Fibroblast of lung (primary cell): ENCODE measurements at regions not wholly inside any gene's neighbourhood (a gene's known extent, or its start where the extent isn't known, plus 50 kb on each side); places are given as distances from the start of the nearest gene placed in this dataset.
A peak's percentile ranks its signal among the peaks of the same experiment; 100 is the strongest.

Experiments
- DNase-seq, 2 donors: peaks; one replicate each; pipeline versions ENCODE4 v3.0.0 to v3.0.0-alpha.2; 2010; ENCODE audit warnings: low read depth in 2 of 2
- H2AFZ ChIP-seq: 2 replicates; pipeline ENCODE4 v1.5.1; 2012; ENCODE audit warnings: low read length, control low read depth, inconsistent platforms
- H3K27ac ChIP-seq: 2 replicates; pipeline ENCODE4 v1.5.1; 2011; ENCODE audit warnings: low read length, control low read depth; ENCODE audit not compliant: insufficient read depth
- H3K27me3 ChIP-seq: 2 replicates; pipeline ENCODE4 v1.5.1; 2011; ENCODE audit warnings: mild to moderate bottlenecking, low read length; ENCODE audit not compliant: control insufficient read depth, insufficient read depth
- H3K36me3 ChIP-seq: 2 replicates; pipeline ENCODE4 v1.5.1; 2011; ENCODE audit warnings: low read length; ENCODE audit not compliant: control insufficient read depth, insufficient read depth
- H3K4me1 ChIP-seq: 2 replicates; pipeline ENCODE4 v1.5.1; 2011; ENCODE audit warnings: low read length; ENCODE audit not compliant: control insufficient read depth, insufficient read depth; ENCODE audit errors: extremely low read depth
- H3K4me2 ChIP-seq: 2 replicates; pipeline ENCODE4 v1.5.1; 2011; ENCODE audit warnings: low read length, control low read depth; ENCODE audit not compliant: insufficient read depth; ENCODE audit errors: extremely low read depth
- H3K4me3 ChIP-seq, 4 experiments: fragments of 200-600 bp in 1 of 4; sonication (generic) in 1 of 4; replicated peaks in 1 of 4; 2 replicates each; pipeline ENCODE4 v1.5.1; 2011 to 2016; ENCODE audit warnings: low read length in 4 of 4, low read depth in 3 of 4, mild to moderate bottlenecking in 3 of 4, control low read depth in 2 of 4, inconsistent platforms in 1 of 4, mixed read lengths in 1 of 4; ENCODE audit not compliant: insufficient read depth in 1 of 4; ENCODE audit errors: control extremely low read depth in 1 of 4
- H3K79me2 ChIP-seq: 2 replicates; pipeline ENCODE4 v1.5.1; 2012; ENCODE audit warnings: mild to moderate bottlenecking, low read length, inconsistent platforms; ENCODE audit not compliant: control insufficient read depth, insufficient read depth
- H3K9ac ChIP-seq: 2 replicates; pipeline ENCODE4 v1.5.1; 2011; ENCODE audit warnings: mild to moderate bottlenecking, low read length, control low read depth; ENCODE audit not compliant: insufficient read depth
- H3K9me3 ChIP-seq: 2 replicates; pipeline ENCODE4 v1.5.1; 2012; ENCODE audit warnings: low read depth, low read length; ENCODE audit not compliant: control insufficient read depth, insufficient read depth
- H4K20me1 ChIP-seq: 2 replicates; pipeline ENCODE4 v1.5.1; 2011; ENCODE audit warnings: low read length; ENCODE audit not compliant: control insufficient read depth, insufficient read depth; ENCODE audit errors: extremely low read depth
- EZH2 ChIP-seq: IDR thresholded peaks from 2 replicates; pipeline ENCODE4 v1.5.1; 2012; ENCODE audit warnings: low read length, control low read depth, mild to moderate bottlenecking; ENCODE audit errors: missing control alignments
- TF ChIP-seq, protein P1 (sequence below), 2 donors: IDR thresholded peaks in 1 of 2; conservative IDR thresholded peaks in 1 of 2; 1 replicate in 1 of 2; 2 replicates in 1 of 2; pipeline ENCODE4 v1.5.1; 2011 to 2012; ENCODE audit warnings: low read length in 2 of 2, control low read depth in 1 of 2, inconsistent platforms in 1 of 2, low read depth in 1 of 2, mild to moderate bottlenecking in 1 of 2

DNA sequence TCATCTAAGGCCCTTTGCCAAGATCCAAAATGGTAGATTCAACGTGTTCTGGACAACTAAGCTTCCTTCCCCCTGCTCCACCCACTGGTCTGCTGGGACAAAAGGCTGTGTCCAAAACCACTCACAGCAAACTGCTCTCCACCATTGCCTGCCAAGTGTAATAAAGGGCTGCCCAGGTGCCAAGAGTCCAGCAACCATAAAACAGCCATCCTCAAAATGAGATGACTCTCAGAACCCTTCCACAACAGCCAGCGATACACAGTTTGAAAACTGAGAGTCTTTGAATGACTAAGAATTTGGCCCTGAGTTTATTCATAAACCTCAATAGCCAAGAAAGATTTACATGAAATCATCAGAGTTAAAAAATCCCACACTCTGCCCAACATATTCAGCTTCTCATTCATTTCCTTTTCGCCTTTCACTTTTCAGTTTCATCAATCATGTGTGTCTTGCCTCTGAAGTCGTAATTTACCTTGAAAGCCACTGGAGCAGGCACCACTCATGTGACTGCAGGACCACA is 658.1 kb upstream of the MGMT start:
- Histone ChIP-seq H3K9ac (no peak overlapping the region), H3K27me3 (no peaks in the 10 kb centered on the region), H3K9me3 (no peaks in the 10 kb centered on the region), H3K4me3 (no peak overlapping the region), H3K4me2 (no peak overlapping the region), H3K27ac (no peak overlapping the region), H2AFZ (no peak overlapping the region), H3K79me2 (no peaks in the 10 kb centered on the region), H3K4me1 (no peaks in the 10 kb centered on the region), H4K20me1 (no peaks in the 10 kb centered on the region), H3K36me3 (no peaks in the 10 kb centered on the region)
- TF ChIP-seq EZH2, result no peak
- TF ChIP-seq, protein P1, sequence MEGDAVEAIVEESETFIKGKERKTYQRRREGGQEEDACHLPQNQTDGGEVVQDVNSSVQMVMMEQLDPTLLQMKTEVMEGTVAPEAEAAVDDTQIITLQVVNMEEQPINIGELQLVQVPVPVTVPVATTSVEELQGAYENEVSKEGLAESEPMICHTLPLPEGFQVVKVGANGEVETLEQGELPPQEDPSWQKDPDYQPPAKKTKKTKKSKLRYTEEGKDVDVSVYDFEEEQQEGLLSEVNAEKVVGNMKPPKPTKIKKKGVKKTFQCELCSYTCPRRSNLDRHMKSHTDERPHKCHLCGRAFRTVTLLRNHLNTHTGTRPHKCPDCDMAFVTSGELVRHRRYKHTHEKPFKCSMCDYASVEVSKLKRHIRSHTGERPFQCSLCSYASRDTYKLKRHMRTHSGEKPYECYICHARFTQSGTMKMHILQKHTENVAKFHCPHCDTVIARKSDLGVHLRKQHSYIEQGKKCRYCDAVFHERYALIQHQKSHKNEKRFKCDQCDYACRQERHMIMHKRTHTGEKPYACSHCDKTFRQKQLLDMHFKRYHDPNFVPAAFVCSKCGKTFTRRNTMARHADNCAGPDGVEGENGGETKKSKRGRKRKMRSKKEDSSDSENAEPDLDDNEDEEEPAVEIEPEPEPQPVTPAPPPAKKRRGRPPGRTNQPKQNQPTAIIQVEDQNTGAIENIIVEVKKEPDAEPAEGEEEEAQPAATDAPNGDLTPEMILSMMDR (conservative IDR thresholded peaks at IDR 0.05 in 1 of 2, IDR thresholded peaks at IDR 0.05 in 1 of 2; ENCODE audit: low read depth in 1 of 2, low read length in 2 of 2), result no peak
- DNase-seq, result peak in 1 of 2 donors; percentile 29

DNA sequence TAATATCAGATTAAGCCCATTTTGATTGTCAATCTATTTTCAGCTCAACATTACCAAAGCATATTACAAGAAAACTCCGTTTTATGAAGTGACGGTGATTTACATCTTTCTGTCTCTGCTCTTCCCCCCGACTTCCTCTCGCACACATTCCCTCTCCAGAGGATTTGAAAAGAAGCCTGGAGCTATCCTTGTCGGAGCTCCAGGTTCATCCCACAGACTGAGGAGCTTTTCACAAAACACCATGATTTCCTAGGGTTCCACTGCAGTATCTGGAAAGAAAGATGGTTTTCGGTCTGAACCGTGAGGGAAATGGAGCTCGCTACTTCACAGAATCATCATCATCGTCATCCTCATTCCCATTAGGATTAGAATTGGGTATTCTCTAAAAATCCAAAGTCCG is 655.5 kb upstream of the MGMT start:
- H3K9ac ChIP-seq, result no peak overlapping the region
- H2AFZ ChIP-seq, result no peak overlapping the region
- TF ChIP-seq EZH2, result no peak
- TF ChIP-seq, protein P1 (conservative IDR thresholded peaks at IDR 0.05 in 1 of 2, IDR thresholded peaks at IDR 0.05 in 1 of 2; ENCODE audit: low read depth in 1 of 2, low read length in 2 of 2), result no peak
- H3K27ac ChIP-seq, result no peak overlapping the region
- H3K4me1 ChIP-seq, result no peaks in the 10 kb centered on the region
- H3K27me3 ChIP-seq, result no peaks in the 10 kb centered on the region
- no peak overlapping the region for H3K4me3 ChIP-seq
- no peak overlapping the region for H3K4me2 ChIP-seq
- no peak for DNase-seq
- no peaks in the 10 kb centered on the region for H3K9me3 ChIP-seq
- no peaks in the 10 kb centered on the region for H4K20me1 ChIP-seq
- no peaks in the 10 kb centered on the region for H3K36me3 ChIP-seq
- no peaks in the 10 kb centered on the region for H3K79me2 ChIP-seq

DNA sequence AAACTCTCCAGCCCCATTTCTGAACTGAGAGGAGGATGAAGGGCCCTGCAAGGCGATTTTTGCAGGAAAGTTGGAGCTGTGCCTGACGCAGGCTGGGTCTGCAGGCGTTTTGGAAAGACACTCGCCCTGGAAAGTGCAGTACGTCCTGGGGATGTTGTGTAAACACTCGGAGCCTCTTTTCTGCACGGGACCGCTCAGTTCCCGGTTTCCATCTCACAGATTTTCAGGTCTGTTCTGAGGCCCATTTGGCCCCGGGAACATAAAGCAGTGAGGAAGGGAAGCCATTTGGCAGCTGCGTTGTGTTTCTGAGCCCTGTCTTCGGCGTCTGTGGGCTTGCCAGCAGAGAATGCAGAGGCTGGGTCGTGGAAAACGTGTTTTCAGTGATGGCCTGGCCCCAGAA is 655.0 kb upstream of the MGMT start:
- no peaks in the 10 kb centered on the region for H3K27me3 ChIP-seq
- no peak overlapping the region for H3K4me2 ChIP-seq
- H3K27ac ChIP-seq, result no peak overlapping the region
- no peak overlapping the region for H2AFZ ChIP-seq
- H3K79me2 ChIP-seq, result no peaks in the 10 kb centered on the region
- H4K20me1 ChIP-seq, result no peaks in the 10 kb centered on the region
- H3K4me1 ChIP-seq, result no peaks in the 10 kb centered on the region
- no peak for TF ChIP-seq EZH2
- TF ChIP-seq, protein P1 (conservative IDR thresholded peaks at IDR 0.05 in 1 of 2, IDR thresholded peaks at IDR 0.05 in 1 of 2; ENCODE audit: low read depth in 1 of 2, low read length in 2 of 2), result no peak
- no peaks in the 10 kb centered on the region for H3K9me3 ChIP-seq
- no peaks in the 10 kb centered on the region for H3K36me3 ChIP-seq
- H3K9ac ChIP-seq, result no peak overlapping the region
- H3K4me3 ChIP-seq, result no peak overlapping the region
- DNase-seq, result no peak
